Spleen (tissue), 7 donors: ENCODE measurements at regions not wholly inside any gene's neighbourhood (a gene's known extent, or its start where the extent isn't known, plus 50 kb on each side); places are given as distances from the start of the nearest gene placed in this dataset.

Source experiments
- POLR2A ChIP-seq, 3 donors: fragments of 450-650 bp; IDR thresholded peaks; one replicate each; pipeline ENCODE4 v1.5.1; 2017; ENCODE audit warnings: antibody characterized with exemption in 3 of 3, mild to moderate bottlenecking in 1 of 3
- POLR2AphosphoS5 ChIP-seq, 3 donors: sonication (generic); formaldehyde crosslinking; IDR thresholded peaks; one replicate each; pipeline ENCODE4 v1.5.1; 2017; ENCODE audit warnings: antibody characterized with exemption in 3 of 3
- TF ChIP-seq, protein P1 (sequence below), 11 experiments: fragments of 200-600 bp in 7 of 11; fragments of 450-650 bp in 4 of 11; sonication (generic) in 4 of 11; IDR thresholded peaks in 8 of 11; conservative IDR thresholded peaks in 3 of 11; 1 replicate in 7 of 11; 2 replicates in 4 of 11; pipeline versions ENCODE4 v1.4.0 to v1.8.0; 2016 to 2021; ENCODE audit warnings: antibody characterized with exemption in 11 of 11, inconsistent platforms in 4 of 11, mild to moderate bottlenecking in 1 of 11
- donor health status: DM: no; HTN: no; CAD: no; lungs with moderate emphysema.
- donor health status: DM: no; HTN: no; CAD: no.
- donor health status: DM: no; HTN: no; CAD: no.

DNA sequence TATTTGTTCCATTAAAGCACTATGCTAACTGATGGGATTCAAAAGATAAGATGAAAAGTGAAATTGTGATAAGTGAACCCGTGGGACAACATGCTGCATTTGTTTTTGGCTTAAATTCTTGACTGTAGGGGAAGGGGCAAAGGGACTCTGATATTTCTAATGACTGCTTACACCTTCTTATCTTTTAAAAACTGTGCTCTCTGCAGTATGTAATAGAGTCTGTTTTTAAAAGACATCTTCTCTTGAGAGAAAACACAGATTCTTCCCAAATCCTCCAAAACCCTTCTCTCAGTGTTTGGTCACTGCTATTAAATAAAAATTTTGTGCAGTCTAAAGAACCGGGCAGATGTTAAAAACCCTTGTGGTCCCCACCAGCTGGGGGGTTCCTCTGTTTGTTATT, 327.8 kb upstream of the FANCL start:
- no peak for TF ChIP-seq POLR2A (IDR thresholded peaks at IDR 0.05)
- TF ChIP-seq, protein P1, sequence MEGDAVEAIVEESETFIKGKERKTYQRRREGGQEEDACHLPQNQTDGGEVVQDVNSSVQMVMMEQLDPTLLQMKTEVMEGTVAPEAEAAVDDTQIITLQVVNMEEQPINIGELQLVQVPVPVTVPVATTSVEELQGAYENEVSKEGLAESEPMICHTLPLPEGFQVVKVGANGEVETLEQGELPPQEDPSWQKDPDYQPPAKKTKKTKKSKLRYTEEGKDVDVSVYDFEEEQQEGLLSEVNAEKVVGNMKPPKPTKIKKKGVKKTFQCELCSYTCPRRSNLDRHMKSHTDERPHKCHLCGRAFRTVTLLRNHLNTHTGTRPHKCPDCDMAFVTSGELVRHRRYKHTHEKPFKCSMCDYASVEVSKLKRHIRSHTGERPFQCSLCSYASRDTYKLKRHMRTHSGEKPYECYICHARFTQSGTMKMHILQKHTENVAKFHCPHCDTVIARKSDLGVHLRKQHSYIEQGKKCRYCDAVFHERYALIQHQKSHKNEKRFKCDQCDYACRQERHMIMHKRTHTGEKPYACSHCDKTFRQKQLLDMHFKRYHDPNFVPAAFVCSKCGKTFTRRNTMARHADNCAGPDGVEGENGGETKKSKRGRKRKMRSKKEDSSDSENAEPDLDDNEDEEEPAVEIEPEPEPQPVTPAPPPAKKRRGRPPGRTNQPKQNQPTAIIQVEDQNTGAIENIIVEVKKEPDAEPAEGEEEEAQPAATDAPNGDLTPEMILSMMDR (IDR thresholded peaks at IDR 0.05 in 8 of 11, conservative IDR thresholded peaks at IDR 0.05 in 3 of 11): no peak
- TF ChIP-seq POLR2AphosphoS5 (IDR thresholded peaks at IDR 0.05): no peak
